MM.1S (cell line): ENCODE measurements at regions not wholly inside any gene's neighbourhood (a gene's known extent, or its start where the extent isn't known, plus 50 kb on each side); places are given as distances from the start of the nearest gene placed in this dataset.

ENCODE experiments used
- DNase-seq: peaks from one replicate; pipeline ENCODE4 v3.0.0-alpha.2; 2015
- H2AFZ ChIP-seq: fragments of 300-600 bp; sonication (generic); 2 replicates; pipeline ENCODE4 v1.6.0; 2016; ENCODE audit warnings: antibody characterized with exemption, low read length
- H3F3A ChIP-seq: fragments of 300-600 bp; sonication (generic); 2 replicates; pipeline ENCODE4 v1.6.1; 2016; ENCODE audit warnings: mild to moderate bottlenecking, antibody characterized with exemption, low read length, moderate library complexity, mixed read lengths; ENCODE audit not compliant: insufficient read depth
- H3K27ac ChIP-seq: fragments of 300-600 bp; sonication (generic); 2 replicates; pipeline ENCODE4 v1.5.1; 2016; ENCODE audit warnings: mild to moderate bottlenecking, low read length
- H3K27me3 ChIP-seq: fragments of 300-600 bp; sonication (generic); replicated peaks from 2 replicates; pipeline ENCODE4 v1.6.0; 2016; ENCODE audit warnings: low read length; ENCODE audit not compliant: insufficient read depth
- H3K36me3 ChIP-seq: fragments of 300-600 bp; sonication (generic); replicated peaks from 2 replicates; pipeline ENCODE4 v1.6.1; 2016; ENCODE audit warnings: mild to moderate bottlenecking, low read length, mixed read lengths; ENCODE audit not compliant: insufficient read depth
- H3K4me1 ChIP-seq: fragments of 300-600 bp; sonication (generic); 2 replicates; pipeline ENCODE4 v1.6.1; 2016; ENCODE audit warnings: low read length, mixed read lengths
- H3K4me2 ChIP-seq: fragments of 300-600 bp; sonication (generic); 2 replicates; pipeline ENCODE4 v1.6.0; 2016; ENCODE audit warnings: low read depth, low read length
- H3K4me3 ChIP-seq: fragments of 300-600 bp; sonication (generic); 2 replicates; pipeline ENCODE4 v1.5.1; 2016; ENCODE audit warnings: low read length, mixed read lengths
- H3K79me2 ChIP-seq: fragments of 300-600 bp; sonication (generic); 2 replicates; pipeline ENCODE4 v1.6.1; 2016; ENCODE audit warnings: mixed run types, low read length, mixed read lengths
- H3K9ac ChIP-seq: fragments of 300-600 bp; sonication (generic); 2 replicates; pipeline ENCODE4 v1.6.1; 2016; ENCODE audit warnings: low read length, mixed read lengths
- H3K9me2 ChIP-seq: fragments of 300-600 bp; sonication (generic); replicated peaks from 2 replicates; pipeline ENCODE4 v1.6.1; 2016; ENCODE audit warnings: mild to moderate bottlenecking, low read length, mixed read lengths; ENCODE audit not compliant: insufficient read depth
- H3K9me3 ChIP-seq: fragments of 300-600 bp; sonication (generic); replicated peaks from 2 replicates; pipeline ENCODE4 v1.6.1; 2016; ENCODE audit warnings: mild to moderate bottlenecking, low read length, mixed read lengths; ENCODE audit not compliant: insufficient read depth
- H4K20me1 ChIP-seq: fragments of 300-600 bp; sonication (generic); 2 replicates; pipeline ENCODE4 v1.6.1; 2016; ENCODE audit warnings: mild to moderate bottlenecking, low read length, moderate library complexity, mixed read lengths; ENCODE audit not compliant: insufficient read depth
- CTCF ChIP-seq: fragments of 300-600 bp; sonication (generic); IDR thresholded peaks from 2 replicates; pipeline ENCODE4 v1.5.1; 2016; ENCODE audit warnings: antibody characterized with exemption, low read length, mixed read lengths
- EZH2 ChIP-seq: fragments of 300-600 bp; sonication (generic); optimal IDR thresholded peaks from 2 replicates; pipeline ENCODE3; 2017; ENCODE audit warnings: low read depth, mild to moderate bottlenecking, antibody characterized with exemption, low read length, mixed read lengths
- EZH2phosphoT487 ChIP-seq: fragments of 300-600 bp; sonication (generic); IDR thresholded peaks from 2 replicates; pipeline ENCODE4 v1.6.1; 2018; ENCODE audit warnings: antibody characterized with exemption, low read length

DNA sequence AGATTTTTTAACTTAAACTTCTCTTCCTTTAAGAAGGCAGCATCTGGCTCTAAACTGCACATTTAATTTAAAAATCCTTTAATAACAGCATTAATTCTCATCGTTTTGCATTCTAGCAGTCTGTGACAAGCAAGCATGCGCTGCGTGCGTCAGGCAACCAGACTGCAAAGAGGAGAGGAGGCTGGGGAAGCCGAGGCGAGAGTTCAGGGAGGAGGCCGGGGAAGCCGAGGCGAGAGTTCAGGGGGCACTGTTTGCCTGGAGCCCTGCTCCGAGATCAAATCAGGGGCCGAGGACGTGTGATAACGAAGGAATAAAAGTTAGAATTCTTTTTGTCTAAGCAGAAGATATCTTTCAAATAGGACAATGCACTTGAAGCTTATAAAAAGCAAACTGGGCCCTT is 435.7 kb downstream of the EFNB2 start:
- Histone ChIP-seq H3K9me3 (no peaks in the 10 kb centered on the region), H2AFZ (no peak overlapping the region), H3K9ac (no peak overlapping the region), H4K20me1 (no peaks in the 10 kb centered on the region), H3K27ac (no peak overlapping the region), H3K36me3 (no peaks in the 10 kb centered on the region; the same call in 1 of the 2 replicates), H3K4me1 (no peaks in the 10 kb centered on the region), H3K9me2 (no peaks in the 10 kb centered on the region), H3K79me2 (no peaks in the 10 kb centered on the region), H3K27me3 (no peaks in the 10 kb centered on the region), H3F3A (no peaks in the 10 kb centered on the region), H3K4me3 (no peak overlapping the region), H3K4me2 (no peak overlapping the region)
- no peak for DNase-seq
- TF ChIP-seq EZH2phosphoT487 (no peak), CTCF (no peak), EZH2 (no peak)

GRCh38 chr13:106098778-106099177 is 436.7 kb downstream of the EFNB2 start:
- Histone ChIP-seq H3K9ac (no peak overlapping the region), H3K4me1 (no peaks in the 10 kb centered on the region), H3K79me2 (no peaks in the 10 kb centered on the region), H3K4me3 (no peak overlapping the region), H3K9me2 (no peaks in the 10 kb centered on the region), H3K27me3 (no peaks in the 10 kb centered on the region), H2AFZ (no peak overlapping the region), H3K9me3 (no peaks in the 10 kb centered on the region), H3F3A (no peaks in the 10 kb centered on the region), H3K27ac (no peak overlapping the region), H4K20me1 (no peaks in the 10 kb centered on the region), H3K36me3 (no peaks in the 10 kb centered on the region; the same call in 1 of the 2 replicates), H3K4me2 (no peak overlapping the region)
- TF ChIP-seq EZH2phosphoT487: no peak
- no peak for TF ChIP-seq CTCF
- no peak for TF ChIP-seq EZH2
- no peak for DNase-seq

- no peak for TF ChIP-seq CTCF
- Histone ChIP-seq H3K4me1 (no peaks in the 10 kb centered on the region), H3K36me3 (no peaks in the 10 kb centered on the region; the same call in 1 of the 2 replicates), H3K4me3 (no peak overlapping the region), H3K9ac (no peak overlapping the region), H3K27ac (no peak overlapping the region), H3K27me3 (no peaks in the 10 kb centered on the region), H3K9me3 (no peaks in the 10 kb centered on the region), H3K9me2 (no peaks in the 10 kb centered on the region), H3K4me2 (no peak overlapping the region), H4K20me1 (no peaks in the 10 kb centered on the region), H2AFZ (no peak overlapping the region), H3F3A (no peaks in the 10 kb centered on the region), H3K79me2 (no peaks in the 10 kb centered on the region)
- DNase-seq: no peak
Observed at GRCh38 chr13:106096661-106097092, 438.8 kb downstream of the EFNB2 start.
